SH-SY5Y (cell line): ENCODE measurements at regions not wholly inside any gene's neighbourhood (a gene's known extent, or its start where the extent isn't known, plus 50 kb on each side); places are given as distances from the start of the nearest gene placed in this dataset.

Source experiments
- GATA2 ChIP-seq: IDR thresholded peaks from 2 replicates; pipeline ENCODE4 v1.6.1; 2011; ENCODE audit warnings: mild to moderate bottlenecking, low read depth, low read length
- GATA3 ChIP-seq: IDR thresholded peaks from 2 replicates; pipeline ENCODE4 v1.6.1; 2011; ENCODE audit warnings: low read depth, mild to moderate bottlenecking, low read length, moderate library complexity

DNA sequence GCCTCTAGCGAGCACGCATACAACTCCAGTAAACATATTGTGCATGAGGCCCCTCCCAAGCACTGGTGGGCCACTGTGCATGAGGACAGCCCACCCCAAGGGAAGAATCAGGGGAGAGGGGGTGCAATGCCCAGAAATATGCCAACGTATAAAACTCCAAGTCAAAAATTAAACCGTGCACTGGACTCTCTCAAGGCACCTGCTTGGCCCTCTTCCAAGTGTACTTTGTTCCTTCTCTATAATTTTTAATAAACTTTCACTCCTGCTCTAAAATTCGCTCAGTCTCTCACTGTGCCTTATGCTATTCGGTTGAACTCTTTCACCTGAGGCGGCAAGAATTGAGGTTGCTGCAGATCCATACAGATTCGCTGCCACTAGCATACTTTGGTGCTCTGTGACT lies 465.3 kb upstream of the TENM4 start:
- TF ChIP-seq GATA2 (no peak), GATA3 (no peak)
